ENCODE measurements at regions not wholly inside any gene's neighbourhood (a gene's known extent, or its start where the extent isn't known, plus 50 kb on each side); places are given as distances from the start of the nearest gene placed in this dataset.

DNA sequence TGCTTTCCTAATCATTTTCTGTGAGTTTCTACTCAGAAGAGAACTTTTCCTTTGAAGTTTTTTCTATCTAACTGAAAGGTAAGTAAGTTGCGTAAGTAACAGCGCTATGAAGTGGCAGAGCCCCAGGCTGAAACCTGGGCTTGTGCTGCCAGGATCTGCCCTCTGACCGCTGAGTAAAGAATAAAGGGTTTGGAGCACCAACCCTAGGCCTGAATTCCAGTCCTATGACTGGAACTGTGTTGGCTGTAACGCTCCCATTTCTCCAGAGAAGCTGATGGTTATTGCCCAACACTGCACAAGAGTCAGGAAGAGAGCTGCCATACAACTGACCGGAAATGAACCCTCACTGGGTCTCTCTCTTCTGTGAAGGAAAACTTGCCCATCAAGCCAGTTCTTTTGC is 87.0 kb downstream of the FOXB1 start:
- TF ChIP-seq, protein P1, sequence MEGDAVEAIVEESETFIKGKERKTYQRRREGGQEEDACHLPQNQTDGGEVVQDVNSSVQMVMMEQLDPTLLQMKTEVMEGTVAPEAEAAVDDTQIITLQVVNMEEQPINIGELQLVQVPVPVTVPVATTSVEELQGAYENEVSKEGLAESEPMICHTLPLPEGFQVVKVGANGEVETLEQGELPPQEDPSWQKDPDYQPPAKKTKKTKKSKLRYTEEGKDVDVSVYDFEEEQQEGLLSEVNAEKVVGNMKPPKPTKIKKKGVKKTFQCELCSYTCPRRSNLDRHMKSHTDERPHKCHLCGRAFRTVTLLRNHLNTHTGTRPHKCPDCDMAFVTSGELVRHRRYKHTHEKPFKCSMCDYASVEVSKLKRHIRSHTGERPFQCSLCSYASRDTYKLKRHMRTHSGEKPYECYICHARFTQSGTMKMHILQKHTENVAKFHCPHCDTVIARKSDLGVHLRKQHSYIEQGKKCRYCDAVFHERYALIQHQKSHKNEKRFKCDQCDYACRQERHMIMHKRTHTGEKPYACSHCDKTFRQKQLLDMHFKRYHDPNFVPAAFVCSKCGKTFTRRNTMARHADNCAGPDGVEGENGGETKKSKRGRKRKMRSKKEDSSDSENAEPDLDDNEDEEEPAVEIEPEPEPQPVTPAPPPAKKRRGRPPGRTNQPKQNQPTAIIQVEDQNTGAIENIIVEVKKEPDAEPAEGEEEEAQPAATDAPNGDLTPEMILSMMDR (IDR thresholded peaks at IDR 0.05): no peak
- no peak for TF ChIP-seq ZFX (IDR thresholded peaks at IDR 0.05; ENCODE audit: borderline replicate concordance)
